Non-pigmented ciliary epithelial cell (primary cell): ENCODE measurements at regions not wholly inside any gene's neighbourhood (a gene's known extent, or its start where the extent isn't known, plus 50 kb on each side); places are given as distances from the start of the nearest gene placed in this dataset.
A peak's percentile ranks its signal among the peaks of the same experiment; 100 is the strongest.
"Not testable (repeated sequence)": the region's sequence is repeated elsewhere in the genome, so short reads cannot be mapped to it uniquely, and the experiment has no call there.

Source experiments
- DNase-seq: peaks from one replicate; pipeline ENCODE4 v3.0.0-alpha.2; 2010; ENCODE audit warnings: low read depth

- DNase-seq = no peak
These were observed 57.6 kb downstream of the CCDC59 start for GRCh38 chr12:82300611-82301010.

- peak; percentile 84 for DNase-seq
These were observed 58.7 kb downstream of the CCDC59 start for GRCh38 chr12:82299319-82300025.

GRCh38 chr12:82290415-82290814 is 67.8 kb downstream of the CCDC59 start:
- DNase-seq = no peak

GRCh38 chr12:82281335-82281734 is 76.9 kb downstream of the CCDC59 start:
- not testable (repeated sequence) for DNase-seq

DNA sequence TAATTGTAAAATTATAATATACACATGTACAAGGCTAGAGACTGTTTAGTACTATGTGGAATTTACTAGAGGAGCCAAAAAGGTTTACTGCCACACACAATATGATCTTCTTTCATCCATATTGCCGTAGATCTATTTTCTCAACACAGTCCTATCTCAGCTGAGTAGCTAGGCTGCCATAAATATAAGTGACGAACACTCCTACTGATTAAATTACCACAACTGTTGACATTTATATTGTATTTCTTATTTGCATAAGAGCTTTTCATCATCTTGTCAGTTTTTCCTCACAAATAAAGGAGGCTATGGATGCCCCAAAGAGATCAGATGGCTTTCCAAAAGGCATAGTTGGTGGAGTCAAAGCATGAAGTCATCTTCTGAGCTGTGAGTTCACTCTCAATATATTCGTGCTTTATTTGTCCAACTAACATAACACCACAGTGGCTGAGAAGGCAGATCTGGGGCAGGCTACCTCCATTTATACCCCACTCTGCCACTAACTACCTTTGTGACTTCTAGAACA is 78.6 kb downstream of the CCDC59 start:
- DNase-seq = no peak

GRCh38 chr12:82277582-82277981 is 80.6 kb downstream of the CCDC59 start:
- DNase-seq = no peak

DNA sequence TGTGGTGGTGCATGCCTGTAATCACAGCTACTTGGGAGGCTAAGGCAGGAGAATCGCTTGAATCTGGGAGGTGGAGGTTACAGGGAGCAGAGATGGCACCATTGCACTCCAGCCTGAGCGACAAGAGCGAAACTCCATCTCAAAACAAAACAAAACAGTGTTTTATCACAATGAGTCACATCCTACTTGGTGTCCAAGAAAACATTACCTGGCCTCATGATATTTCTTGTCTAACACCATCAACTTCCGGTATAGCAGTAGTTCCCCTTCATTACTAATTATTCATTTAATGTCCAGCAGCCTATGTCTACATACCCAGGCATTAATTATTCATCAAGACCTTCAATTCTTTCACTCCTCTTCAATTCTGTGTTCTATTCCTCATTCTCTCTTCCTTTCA is 115.5 kb downstream of the CCDC59 start:
- DNase-seq = no peak

DNA sequence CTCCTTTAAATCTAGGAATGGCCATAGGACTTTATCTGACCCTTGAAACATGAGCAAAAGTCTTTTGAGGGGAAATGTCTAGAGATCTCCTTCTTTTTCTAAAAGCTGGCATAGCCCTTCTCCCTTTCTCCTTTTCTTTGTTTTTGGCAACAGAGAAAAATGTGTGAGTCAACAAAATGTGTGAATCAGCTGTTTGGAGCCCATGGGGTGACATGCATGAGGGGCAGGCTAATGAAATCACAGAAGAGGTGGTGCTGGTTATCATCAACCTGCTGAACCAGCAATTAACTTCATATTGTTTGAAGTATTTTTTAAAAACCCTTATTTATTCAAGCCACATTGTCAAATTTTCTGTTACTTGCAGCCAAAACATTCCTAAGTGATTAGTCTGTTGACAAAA is 132.3 kb downstream of the CCDC59 start:
- DNase-seq = no peak

DNA sequence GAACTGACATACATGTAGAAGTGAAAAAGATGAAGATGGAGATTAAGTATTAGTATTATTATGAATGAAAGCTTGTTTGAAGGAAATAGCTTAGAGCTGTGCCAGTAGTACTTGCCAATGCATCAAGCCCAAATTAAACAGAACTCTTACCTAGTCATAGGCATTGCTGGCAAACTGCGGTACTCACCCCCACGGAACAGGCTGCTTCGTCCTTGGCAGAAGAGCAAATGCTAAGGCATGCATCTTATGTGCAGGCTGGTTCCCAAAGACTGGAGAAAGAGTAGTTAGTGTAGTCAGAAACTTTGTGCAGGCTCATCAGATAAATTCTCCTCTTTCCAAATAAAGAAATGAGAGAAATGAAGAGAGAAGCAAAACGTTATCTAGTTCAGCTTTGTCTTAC is 134.8 kb downstream of the CCDC59 start:
- DNase-seq = no peak

GRCh38 chr12:82216475-82216874 is 141.7 kb downstream of the CCDC59 start:
- no peak for DNase-seq

DNA sequence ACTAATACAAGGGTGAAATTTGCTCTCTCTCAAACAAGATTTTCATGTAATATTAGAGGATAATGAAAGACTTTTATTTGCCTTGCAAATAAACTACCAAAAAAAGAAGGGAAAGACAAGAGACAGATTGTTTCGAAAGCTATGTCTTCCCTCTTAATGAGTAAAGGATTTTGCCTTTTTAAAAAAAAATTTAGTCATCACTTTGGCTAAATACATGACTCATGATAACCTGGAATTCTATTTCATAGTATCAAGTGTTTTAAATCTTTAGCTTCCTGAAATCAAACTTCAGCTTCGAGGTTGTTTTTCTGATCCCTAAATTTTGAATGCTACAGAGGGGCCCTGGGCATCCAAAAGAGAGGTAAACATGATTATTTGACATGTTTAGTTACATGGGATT is 144.4 kb downstream of the CCDC59 start:
- DNase-seq = no peak

- DNase-seq = no peak
These were observed 147.3 kb downstream of the CCDC59 start for GRCh38 chr12:82210882-82211281.

GRCh38 chr12:82209533-82209932 is 148.7 kb downstream of the CCDC59 start:
- no peak for DNase-seq

DNA sequence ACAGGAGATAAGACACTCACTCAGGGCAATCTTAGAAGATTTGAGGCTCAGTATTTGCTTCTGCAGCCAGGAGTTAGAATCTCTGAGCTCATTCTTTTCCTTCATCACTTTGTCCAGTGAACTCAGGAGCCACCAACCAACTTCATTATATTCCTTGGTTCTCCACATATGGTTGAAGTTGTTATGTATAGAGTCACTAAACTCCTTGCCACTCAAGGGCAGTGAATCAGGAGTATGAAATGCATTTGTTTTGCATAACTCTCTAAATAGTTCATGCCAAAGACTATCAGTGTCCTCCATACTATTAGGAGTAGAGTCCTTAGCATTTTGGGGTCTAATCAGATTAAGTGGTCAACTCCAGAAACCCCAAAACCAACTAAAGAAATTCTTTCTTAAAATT is 150.6 kb downstream of the CCDC59 start:
- no peak for DNase-seq

DNA sequence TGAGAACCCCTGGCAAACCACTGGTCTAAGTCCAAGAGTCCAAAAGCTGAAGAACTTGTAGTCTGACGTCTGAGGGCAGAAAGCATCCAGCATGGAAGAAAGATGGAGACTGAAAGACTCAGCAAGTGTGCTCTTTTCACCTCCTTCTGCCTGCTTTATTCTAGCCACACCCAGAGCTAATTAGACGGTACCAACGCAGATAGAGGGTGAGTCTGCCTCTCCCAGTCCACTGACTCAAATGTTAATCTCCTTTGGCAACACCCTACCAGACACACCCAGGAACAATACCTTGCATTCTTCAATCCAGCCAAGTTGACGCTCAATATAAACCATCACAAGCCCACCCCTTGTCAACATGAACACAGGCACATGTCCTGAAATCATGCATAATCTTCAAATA is 155.1 kb downstream of the CCDC59 start:
- no peak for DNase-seq

DNA sequence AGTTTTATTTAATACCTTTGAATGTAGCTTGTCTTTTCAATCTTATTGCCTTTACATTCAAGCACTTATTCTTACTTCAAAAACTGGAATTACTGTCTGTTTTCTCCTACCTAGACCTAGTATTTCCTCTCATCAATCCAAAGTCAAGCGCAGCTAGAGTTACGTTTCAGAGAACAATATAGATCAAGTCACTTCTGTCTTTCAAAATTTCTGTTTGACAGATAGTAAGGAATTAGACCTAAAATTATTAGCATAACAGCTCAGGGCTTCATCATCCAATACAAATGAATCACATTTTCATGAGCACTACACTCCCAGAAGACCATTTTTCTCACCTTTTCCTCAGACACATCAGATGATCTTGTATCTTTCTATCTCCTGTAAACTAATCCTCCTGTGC is 170.6 kb downstream of the CCDC59 start:
- no peak for DNase-seq

DNA sequence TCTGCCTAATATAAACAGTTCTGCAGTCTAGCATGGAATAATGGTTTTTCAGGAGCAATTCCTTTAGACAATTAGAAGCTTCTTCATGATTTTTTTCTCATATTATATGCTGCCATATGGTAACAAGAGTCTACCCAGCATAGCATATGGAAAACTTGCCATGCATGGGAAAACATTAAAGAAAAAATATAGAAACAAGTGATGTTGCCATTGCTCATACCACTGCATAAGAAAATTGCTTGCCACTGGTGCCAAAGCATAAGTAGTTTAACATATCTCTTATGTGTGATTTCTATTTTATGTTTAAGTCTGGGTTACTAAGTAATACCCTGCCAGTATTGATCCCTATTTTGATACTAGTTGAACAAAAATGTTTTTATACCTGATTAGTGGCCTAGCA is 171.2 kb downstream of the CCDC59 start:
- DNase-seq = no peak

DNA sequence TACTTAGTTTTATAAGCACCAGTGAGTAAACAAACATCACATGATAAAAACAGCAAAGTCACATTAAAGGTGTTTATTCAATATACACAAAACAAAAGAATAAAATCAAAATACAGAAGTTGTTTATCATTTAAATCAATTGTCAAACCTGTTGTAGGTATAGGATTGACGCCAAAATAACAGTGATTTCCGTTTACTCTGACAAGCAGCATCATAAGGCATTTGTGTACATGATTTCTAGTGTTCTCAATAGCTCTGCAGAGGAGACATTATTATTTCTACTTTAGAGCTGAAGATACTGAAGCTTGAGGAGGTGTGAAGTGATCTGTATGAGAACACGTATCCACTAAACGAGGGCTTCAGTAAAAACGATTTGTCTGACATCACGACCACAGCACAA is 171.9 kb downstream of the CCDC59 start:
- DNase-seq = no peak

DNA sequence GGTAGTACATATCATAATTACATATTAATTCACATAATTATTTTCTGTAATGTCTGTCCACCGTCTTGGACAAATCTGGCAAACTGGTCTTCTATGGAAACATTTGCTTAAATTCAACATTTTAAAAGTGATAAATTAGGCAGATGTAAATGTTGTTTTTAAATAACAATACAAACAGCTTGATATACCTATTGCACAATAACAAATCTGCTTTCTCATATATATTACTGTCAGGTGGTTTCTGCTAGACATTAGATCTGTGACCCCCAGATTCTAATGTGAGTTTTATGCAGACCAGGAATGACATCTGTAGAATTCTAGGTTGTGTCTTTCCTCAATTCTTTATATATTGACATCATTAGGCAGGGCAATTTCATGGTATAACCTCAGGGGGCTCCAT is 173.3 kb downstream of the CCDC59 start:
- DNase-seq = no peak

DNA sequence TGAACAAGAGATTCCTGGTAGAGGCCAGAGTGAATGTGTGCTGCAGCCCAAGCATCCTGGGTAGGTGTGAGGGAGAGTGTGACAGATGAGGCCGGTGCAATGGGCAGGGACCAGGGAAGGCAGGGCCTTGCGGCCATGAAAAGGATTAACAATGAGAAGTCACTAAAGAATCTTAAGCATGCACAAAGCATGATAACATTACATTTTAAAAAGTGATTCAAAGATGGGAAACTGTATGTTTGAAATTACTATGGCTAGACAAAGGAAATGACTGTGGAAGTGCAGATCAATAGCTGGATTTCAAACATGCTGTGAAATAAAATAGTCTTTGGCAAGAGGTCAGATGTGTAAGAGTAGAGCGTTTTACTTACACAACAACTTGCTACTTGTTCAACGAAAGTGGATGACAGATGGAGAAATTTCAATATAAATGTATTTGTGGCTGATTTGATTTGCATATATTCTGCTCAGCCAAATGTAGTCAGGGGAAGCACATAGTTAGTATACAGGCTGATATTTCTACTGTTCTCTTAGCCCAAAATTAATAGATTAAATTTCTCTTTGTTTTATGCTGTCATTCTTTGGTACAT is 175.5 kb downstream of the CCDC59 start:
- peak; percentile 27 for DNase-seq

DNA sequence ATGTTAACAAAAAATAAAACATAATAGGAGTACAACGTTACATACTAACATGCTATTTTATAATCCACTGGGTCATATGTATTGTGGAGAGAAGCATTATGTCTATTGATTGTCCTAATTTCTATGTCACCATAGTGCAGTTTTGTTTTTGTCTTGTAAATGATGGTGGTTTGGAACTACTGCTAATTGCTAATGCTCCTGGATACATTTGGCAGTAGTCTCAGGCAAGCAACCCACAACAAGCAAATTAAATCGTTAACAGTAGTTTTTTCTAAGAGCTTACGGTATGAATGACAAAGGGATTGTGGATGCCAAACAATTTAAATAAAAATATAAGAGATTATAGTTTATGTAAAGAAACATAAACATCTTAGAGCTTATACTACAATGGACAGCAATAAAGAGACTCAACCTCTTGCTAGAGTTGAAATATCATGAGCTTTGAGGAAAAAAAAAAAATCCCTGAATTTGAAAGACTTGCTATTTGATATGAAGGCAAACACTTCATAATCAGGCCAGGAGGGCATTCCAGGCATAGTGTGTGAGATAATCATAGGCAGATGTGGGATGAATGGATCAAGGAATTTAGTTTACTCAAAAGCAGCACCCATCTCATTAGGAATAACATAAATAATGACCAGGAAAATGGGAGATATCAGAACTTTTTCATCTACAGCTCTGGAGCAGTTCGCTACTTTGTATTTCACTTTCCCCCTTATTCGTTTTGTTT is 181.3 kb downstream of the CCDC59 start:
- DNase-seq = no peak

- DNase-seq = no peak
These were observed 182.2 kb downstream of the CCDC59 start for GRCh38 chr12:82176026-82176425.

DNA sequence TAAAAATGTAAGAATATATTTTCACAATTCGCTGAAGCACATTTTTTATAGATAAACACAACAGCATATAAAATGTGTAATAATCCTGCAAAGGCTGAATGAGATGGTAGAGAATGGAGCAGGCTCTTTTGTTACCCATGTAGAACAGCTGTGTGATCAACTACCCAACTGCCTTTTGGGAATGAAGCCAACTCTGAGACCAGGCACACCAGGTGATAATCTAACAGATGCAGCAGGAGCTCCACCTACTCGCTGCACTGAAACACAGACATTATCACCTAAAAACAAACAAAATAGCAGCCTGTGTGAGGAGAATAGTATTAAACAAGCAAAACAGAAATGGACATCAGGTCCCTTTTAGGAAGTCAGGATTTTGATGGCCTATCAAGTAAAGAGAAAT is 183.3 kb downstream of the CCDC59 start:
- no peak for DNase-seq
